H1 (cell line): ENCODE measurements at regions not wholly inside any gene's neighbourhood (a gene's known extent, or its start where the extent isn't known, plus 50 kb on each side); places are given as distances from the start of the nearest gene placed in this dataset.

Experiments
- CTCF ChIA-PET: fragments of 300-600 bp; sonication (Branson Sonifier 250); formaldehyde crosslinking; loops from one replicate; lab custom pipeline; 2021; ENCODE audit not compliant: partially characterized antibody; lab: Charles Lee
- POLR2A ChIA-PET: fragments of 300-600 bp; sonication (Branson Sonifier 250); formaldehyde crosslinking; loops from one replicate; lab custom pipeline; 2021; ENCODE audit warnings: inconsistent platforms; ENCODE audit not compliant: partially characterized antibody; lab: Charles Lee
- DNase-seq, 2 experiments: peaks; one replicate each; pipeline versions ENCODE4 v3.0.0 to v3.0.0-alpha.2; 2010 to 2022; ENCODE audit warnings: low spot score in 2 of 2, low read depth in 1 of 2, mixed read lengths in 1 of 2
- FAIRE-seq: peaks from 2 replicates; lab custom pipeline; 2011; peaks lifted over from hg19 to GRCh38; lab: Jason Lieb, UNC
- H2AFZ ChIP-seq: 2 replicates; pipeline ENCODE4 v1.8.1; 2012; ENCODE audit warnings: low read length, inconsistent platforms
- H2AK5ac ChIP-seq: 2 replicates; pipeline ENCODE4 v1.6.1; 2013; ENCODE audit warnings: low read depth, low read length
- H2BK120ac ChIP-seq: replicated peaks from 2 replicates; pipeline ENCODE3; 2013; ENCODE audit warnings: low read depth, low read length, inconsistent platforms
- H2BK12ac ChIP-seq: 2 replicates; pipeline ENCODE4 v1.6.1; 2013; ENCODE audit warnings: low read depth, low read length
- H2BK15ac ChIP-seq: 2 replicates; pipeline ENCODE4 v1.6.1; 2013; ENCODE audit warnings: low read length
- H2BK20ac ChIP-seq: 2 replicates; pipeline ENCODE4 v1.6.1; 2013; ENCODE audit warnings: low read length
- H2BK5ac ChIP-seq: 2 replicates; pipeline ENCODE4 v1.6.1; 2013; ENCODE audit warnings: low read depth, low read length
- H3K14ac ChIP-seq: 2 replicates; pipeline ENCODE4 v1.6.1; 2013; ENCODE audit warnings: inconsistent platforms; ENCODE audit not compliant: insufficient read length
- H3K18ac ChIP-seq: 2 replicates; pipeline ENCODE4 v1.6.1; 2013; ENCODE audit warnings: low read length; ENCODE audit errors: extremely low read depth
- H3K23ac ChIP-seq: 2 replicates; pipeline ENCODE4 v1.6.1; 2013; ENCODE audit warnings: inconsistent platforms; ENCODE audit not compliant: insufficient read length
- H3K23me2 ChIP-seq: 2 replicates; pipeline ENCODE4 v1.6.1; 2013; ENCODE audit warnings: low read depth, low read length
- H3K27ac ChIP-seq: 2 replicates; pipeline ENCODE4 v1.6.1; 2011; ENCODE audit warnings: low read depth, low read length, inconsistent platforms
- H3K27me3 ChIP-seq, 4 experiments: replicated peaks in 1 of 4; 1 replicate in 1 of 4; 2 replicates in 3 of 4; pipeline versions ENCODE4 v1.6.1 to v1.8.1; 2011 to 2013; ENCODE audit warnings: low read length in 3 of 4, mild to moderate bottlenecking in 3 of 4, inconsistent platforms in 2 of 4, mixed read lengths in 2 of 4, moderate library complexity in 1 of 4; ENCODE audit not compliant: control insufficient read depth in 3 of 4, insufficient read depth in 3 of 4; ENCODE audit errors: extremely low read depth in 1 of 4
- H3K36me3 ChIP-seq, 4 experiments: 2 replicates each; pipeline versions ENCODE4 v1.6.1 to v1.8.1; 2011 to 2013; ENCODE audit warnings: mild to moderate bottlenecking in 4 of 4, low read length in 3 of 4, moderate library complexity in 2 of 4, control low read depth in 1 of 4, inconsistent platforms in 1 of 4; ENCODE audit not compliant: insufficient read depth in 4 of 4, control insufficient read depth in 2 of 4
- H3K4ac ChIP-seq: replicated peaks from 2 replicates; pipeline ENCODE3; 2013; ENCODE audit warnings: low read length, low read depth, mixed read lengths, inconsistent platforms; ENCODE audit not compliant: insufficient read length
- H3K4me1 ChIP-seq, 4 experiments: replicated peaks in 1 of 4; 1 replicate in 1 of 4; 2 replicates in 3 of 4; pipeline versions ENCODE4 v1.6.1 to v1.8.1; 2011 to 2013; ENCODE audit warnings: low read length in 3 of 4, inconsistent platforms in 2 of 4, mixed read lengths in 1 of 4; ENCODE audit not compliant: insufficient read depth in 4 of 4, control insufficient read depth in 3 of 4
- H3K4me2 ChIP-seq, 2 experiments: 2 replicates each; pipeline versions ENCODE4 v1.6.1 to v1.8.1; 2011 to 2013; ENCODE audit warnings: low read depth in 2 of 2, low read length in 2 of 2, control low read depth in 1 of 2, inconsistent platforms in 1 of 2, mild to moderate bottlenecking in 1 of 2; ENCODE audit not compliant: insufficient read depth in 1 of 2
- H3K4me3 ChIP-seq, 4 experiments: fragments of 200-600, 300-600 bp in 1 of 4; sonication (generic), shearing (Covaris generic), sonication (Bioruptor Twin) in 1 of 4; 2 replicates each; pipeline versions ENCODE4 v1.5.1 to v1.8.1; 2011 to 2016; ENCODE audit warnings: low read length in 4 of 4, low read depth in 3 of 4, control low read depth in 2 of 4, inconsistent platforms in 2 of 4, mild to moderate bottlenecking in 2 of 4, mixed read lengths in 1 of 4, moderate library complexity in 1 of 4; ENCODE audit not compliant: insufficient read depth in 2 of 4; ENCODE audit errors: extremely low read depth in 1 of 4
- H3K56ac ChIP-seq: replicated peaks from 2 replicates; pipeline ENCODE3; 2013; ENCODE audit warnings: low read depth, mild to moderate bottlenecking, mixed read lengths, low read length, inconsistent platforms; ENCODE audit not compliant: insufficient read length
- H3K79me1 ChIP-seq: 2 replicates; pipeline ENCODE4 v1.6.1; 2013; ENCODE audit warnings: low read depth, low read length, control low read depth
- H3K79me2 ChIP-seq, 2 experiments: 2 replicates each; pipeline versions ENCODE4 v1.6.1 to v1.8.1; 2012 to 2013; ENCODE audit warnings: low read length in 2 of 2, mild to moderate bottlenecking in 2 of 2, inconsistent platforms in 1 of 2; ENCODE audit not compliant: insufficient read depth in 2 of 2, control insufficient read depth in 1 of 2
- H3K9ac ChIP-seq, 4 experiments: replicated peaks in 1 of 4; 1 replicate in 1 of 4; 2 replicates in 3 of 4; pipeline versions ENCODE4 v1.6.1 to v1.8.1; 2011 to 2013; ENCODE audit warnings: low read depth in 3 of 4, low read length in 3 of 4, control low read depth in 2 of 4, mild to moderate bottlenecking in 2 of 4, moderate library complexity in 2 of 4, inconsistent platforms in 1 of 4; ENCODE audit errors: extremely low read depth in 1 of 4
- H3K9me3 ChIP-seq, 2 experiments: 2 replicates each; pipeline versions ENCODE4 v1.6.1 to v1.8.1; 2012 to 2013; ENCODE audit warnings: mild to moderate bottlenecking in 2 of 2, moderate library complexity in 2 of 2, control low read depth in 1 of 2, inconsistent platforms in 1 of 2, low read depth in 1 of 2, low read length in 1 of 2, mixed read lengths in 1 of 2; ENCODE audit not compliant: insufficient read depth in 2 of 2
- H4K20me1 ChIP-seq, 2 experiments: replicated peaks in 1 of 2; 2 replicates each; pipeline versions ENCODE3 to v1.8.1; 2011 to 2013; ENCODE audit warnings: inconsistent platforms in 2 of 2, low read length in 2 of 2, mild to moderate bottlenecking in 1 of 2; ENCODE audit not compliant: insufficient read depth in 2 of 2, control insufficient read depth in 1 of 2
- H4K5ac ChIP-seq: 2 replicates; pipeline ENCODE4 v1.6.1; 2013; ENCODE audit warnings: low read length, low read depth, mixed read lengths, inconsistent platforms; ENCODE audit not compliant: insufficient read length
- H4K8ac ChIP-seq: 2 replicates; pipeline ENCODE4 v1.8.0; 2013; ENCODE audit warnings: mild to moderate bottlenecking, moderate library complexity, low read length, inconsistent platforms; ENCODE audit not compliant: insufficient read depth; ENCODE audit errors: extremely low read depth
- H4K91ac ChIP-seq: replicated peaks from 2 replicates; pipeline ENCODE3; 2013; ENCODE audit warnings: low read length, mixed read lengths, inconsistent platforms; ENCODE audit not compliant: insufficient read length
- ATF3 ChIP-seq: IDR thresholded peaks from 2 replicates; pipeline ENCODE4 v1.6.1; 2011; ENCODE audit warnings: low read depth, mild to moderate bottlenecking, low read length; ENCODE audit not compliant: insufficient read depth
- CBX5 ChIP-seq: fragments of 300-800, 300-1000 bp; sonication (generic); IDR thresholded peaks from 2 replicates; pipeline ENCODE4 v1.7.1; 2016; ENCODE audit warnings: antibody characterized with exemption, low read length, low read depth
- GABPA ChIP-seq: IDR thresholded peaks from 2 replicates; pipeline ENCODE4 v1.6.1; 2011; ENCODE audit warnings: mild to moderate bottlenecking, low read length, moderate library complexity, borderline replicate concordance; ENCODE audit not compliant: insufficient read depth
- SIN3A ChIP-seq, 2 experiments: IDR thresholded peaks in 1 of 2; conservative IDR thresholded peaks in 1 of 2; 2 replicates each; pipeline ENCODE4 v1.6.1; 2011 to 2012; ENCODE audit warnings: low read length in 2 of 2, improper control_type of control experiment in 1 of 2, low read depth in 1 of 2, mild to moderate bottlenecking in 1 of 2
- SIRT6 ChIP-seq: IDR thresholded peaks from one replicate; pipeline ENCODE4 v1.7.1; 2012; ENCODE audit warnings: low read length, inconsistent platforms
- SIX5 ChIP-seq: IDR thresholded peaks from 2 replicates; pipeline ENCODE4 v1.6.1; 2011; ENCODE audit warnings: mild to moderate bottlenecking, low read depth, low read length
- SP2 ChIP-seq: IDR thresholded peaks from 2 replicates; pipeline ENCODE4 v1.6.1; 2012; ENCODE audit warnings: mild to moderate bottlenecking, low read length, inconsistent platforms
- TEAD4 ChIP-seq: IDR thresholded peaks from 2 replicates; pipeline ENCODE4 v1.6.1; 2012; ENCODE audit warnings: low read depth, low read length, inconsistent platforms, mixed read lengths
- WGBS, 2 experiments: shearing (Covaris generic) in 1 of 2; methylation state at CpG; one replicate each; pipeline versions ENCODE4 v1.1.6 to v1.1.7; 2013 to 2015; ENCODE audit warnings: low lambda C conversion rate in 2 of 2, mixed read lengths in 2 of 2, inconsistent platforms in 1 of 2, low coverage in 1 of 2, missing lambda C conversion rate in 1 of 2; ENCODE audit not compliant: insufficient replicate concordance in 2 of 2, insufficient coverage in 1 of 2, insufficient read length in 1 of 2; ENCODE audit errors: extremely low coverage in 1 of 2, missing lambda C conversion rate in 1 of 2; 5-methylcytosine and 5-hydroxymethylcytosine counted together

GRCh38 chr1:186577216-186577615 lies 103.0 kb downstream of the PTGS2 start:
- Histone ChIP-seq H2BK12ac (no peak overlapping the region), H4K20me1 (no peaks in the 10 kb centered on the region), H4K5ac (no peak overlapping the region), H3K36me3 (no peaks in the 10 kb centered on the region), H2BK20ac (no peak overlapping the region), H3K4ac (no peak overlapping the region), H3K4me2 (no peak overlapping the region), H4K8ac (no peak overlapping the region), H3K23me2 (no peaks in the 10 kb centered on the region), H3K23ac (no peak overlapping the region), H2AFZ (no peak overlapping the region), H2AK5ac (no peak overlapping the region), H2BK15ac (no peak overlapping the region), H3K14ac (no peak overlapping the region), H4K91ac (no peak overlapping the region), H2BK120ac (no peak overlapping the region), H3K9me3 (no peaks in the 10 kb centered on the region), H3K79me2 (no peaks in the 10 kb centered on the region), H3K79me1 (no peaks in the 10 kb centered on the region), H3K9ac (no peak overlapping the region), H3K4me3 (no peak overlapping the region), H3K56ac (no peak overlapping the region), H3K4me1 (no peaks in the 10 kb centered on the region), H3K18ac (no peak overlapping the region), H3K27ac (no peak overlapping the region), H3K27me3 (no peaks in the 10 kb centered on the region), H2BK5ac (no peak overlapping the region)
- FAIRE-seq (no peak), DNase-seq (no peak)
- 91% methylated on average over 2 of the region's 2 CpGs; no CpG with 5 or more reads in 1 of the 2 experiments for WGBS, 2 experiments
- CTCF ChIA-PET, result interaction anchor here (0.5 to 0.9 kb wide), 2 partner anchors 20 to 210 kb away, joined by 3 read pairs; no protein-coding TSS in a partner anchor
- no peak for TF ChIP-seq SIRT6
- TF ChIP-seq SIN3A (conservative IDR thresholded peaks at IDR 0.05 in 1 of 2, IDR thresholded peaks at IDR 0.05 in 1 of 2; ENCODE audit: low read depth in 1 of 2, low read length in 2 of 2), result no peak
- TF ChIP-seq TEAD4, result no peak
- TF ChIP-seq SP2, result no peak
- no peak for TF ChIP-seq CBX5
- no peak for TF ChIP-seq ATF3
- no peak for TF ChIP-seq GABPA
- TF ChIP-seq SIX5, result no peak
- POLR2A ChIA-PET, result no interaction called here
